ENCODE measurements at regions not wholly inside any gene's neighbourhood (a gene's known extent, or its start where the extent isn't known, plus 50 kb on each side); places are given as distances from the start of the nearest gene placed in this dataset.

DNA sequence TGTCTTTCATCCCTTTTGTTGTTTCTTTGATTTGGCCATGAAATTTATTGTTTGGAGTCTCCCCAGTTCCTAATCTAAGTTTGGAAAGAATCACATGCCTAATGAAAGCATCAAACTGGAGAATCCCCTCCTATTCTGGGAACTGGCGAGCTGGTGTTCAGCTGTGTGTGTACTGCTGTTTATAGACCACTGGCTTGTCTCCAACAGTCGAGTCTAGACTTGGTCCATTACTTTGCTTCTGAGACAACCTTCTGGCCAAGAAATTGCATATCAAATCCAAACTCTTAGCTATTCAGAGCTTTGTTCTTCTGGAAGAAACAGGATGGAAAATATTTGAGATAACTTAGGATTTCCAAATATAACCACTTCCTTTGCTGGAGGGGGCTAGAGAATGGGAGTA lies 111.5 kb upstream of the THSD7B start:
- Histone ChIP-seq H4K5ac (ENCODE audit: insufficient read length, low read depth, low read length) (no peak overlapping the region), H3K79me1 (ENCODE audit: insufficient read depth, low read depth, low read length, poor library complexity, severe bottlenecking) (no peaks in the 10 kb centered on the region), H2AK5ac (ENCODE audit: insufficient read length, low read length) (no peak overlapping the region), H3K27ac (ENCODE audit: insufficient read length, low read depth, low read length) (no peak overlapping the region), H3K9me3 (ENCODE audit: control insufficient read depth, low read depth, low read length) (no peaks in the 10 kb centered on the region), H3T11ph (ENCODE audit: low read length) (no peak overlapping the region), H4K8ac (replicated peaks; ENCODE audit: insufficient read length, low read depth, low read length) (no peak overlapping the region), H2BK15ac (ENCODE audit: low read depth, low read length) (no peak overlapping the region), H3K4me1 (ENCODE audit: insufficient read depth, low read length) (peaks cover 3% of the 10 kb centered on the region; the same call in 1 of the 2 replicates), H2BK20ac (ENCODE audit: low read depth, low read length, poor library complexity, severe bottlenecking) (no peak overlapping the region), H3K23me2 (ENCODE audit: insufficient read length, low read depth, low read length, poor library complexity, severe bottlenecking) (no peaks in the 10 kb centered on the region), H3K56ac (ENCODE audit: insufficient read length, low read depth, low read length) (no peak overlapping the region), H2BK5ac (ENCODE audit: insufficient read length, low read length) (no peak overlapping the region), H3K14ac (ENCODE audit: insufficient read depth, low read length) (no peak overlapping the region), H3K9ac (ENCODE audit: extremely low read depth, insufficient read length, low read length) (no peak overlapping the region), H2BK12ac (ENCODE audit: insufficient read length, low read depth, low read length) (no peak overlapping the region), H3K18ac (ENCODE audit: insufficient read length, low read depth, low read length) (no peak overlapping the region), H2AFZ (ENCODE audit: low read length) (no peak overlapping the region), H4K20me1 (ENCODE audit: control insufficient read depth, insufficient read depth, insufficient read length) (no peaks in the 10 kb centered on the region), H3K23ac (ENCODE audit: insufficient read length, low read depth, low read length) (no peak overlapping the region), H2BK120ac (ENCODE audit: low read depth, low read length, poor library complexity, severe bottlenecking) (no peak overlapping the region), H3K4me2 (ENCODE audit: insufficient read depth, insufficient read length, low read length) (no peak overlapping the region), H3K27me3 (ENCODE audit: insufficient read depth, low read length) (no peaks in the 10 kb centered on the region), H3K4ac (ENCODE audit: low read depth, low read length) (no peak overlapping the region), H4K91ac (ENCODE audit: insufficient read length, low read depth, low read length) (no peak overlapping the region), H3K79me2 (ENCODE audit: insufficient read depth, low read length) (no peaks in the 10 kb centered on the region)
- Mint-ChIP-seq H3K4me1 (peaks cover 13% of the 10 kb centered on the region in 2 experiments), H3K36me3 (ENCODE audit: insufficient read depth in 1 of 3, low read depth in 3 of 3) (no peaks in the 10 kb centered on the region), H3K27ac (no peak overlapping the region), H3K27me3 (ENCODE audit: low read depth) (peaks cover 4% of the 10 kb centered on the region; the same call in 1 of the 2 replicates), H3K9me3 (no peaks in the 10 kb centered on the region), H3K4me3 (no peak overlapping the region)
- TF ChIP-seq, protein P1, sequence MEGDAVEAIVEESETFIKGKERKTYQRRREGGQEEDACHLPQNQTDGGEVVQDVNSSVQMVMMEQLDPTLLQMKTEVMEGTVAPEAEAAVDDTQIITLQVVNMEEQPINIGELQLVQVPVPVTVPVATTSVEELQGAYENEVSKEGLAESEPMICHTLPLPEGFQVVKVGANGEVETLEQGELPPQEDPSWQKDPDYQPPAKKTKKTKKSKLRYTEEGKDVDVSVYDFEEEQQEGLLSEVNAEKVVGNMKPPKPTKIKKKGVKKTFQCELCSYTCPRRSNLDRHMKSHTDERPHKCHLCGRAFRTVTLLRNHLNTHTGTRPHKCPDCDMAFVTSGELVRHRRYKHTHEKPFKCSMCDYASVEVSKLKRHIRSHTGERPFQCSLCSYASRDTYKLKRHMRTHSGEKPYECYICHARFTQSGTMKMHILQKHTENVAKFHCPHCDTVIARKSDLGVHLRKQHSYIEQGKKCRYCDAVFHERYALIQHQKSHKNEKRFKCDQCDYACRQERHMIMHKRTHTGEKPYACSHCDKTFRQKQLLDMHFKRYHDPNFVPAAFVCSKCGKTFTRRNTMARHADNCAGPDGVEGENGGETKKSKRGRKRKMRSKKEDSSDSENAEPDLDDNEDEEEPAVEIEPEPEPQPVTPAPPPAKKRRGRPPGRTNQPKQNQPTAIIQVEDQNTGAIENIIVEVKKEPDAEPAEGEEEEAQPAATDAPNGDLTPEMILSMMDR (conservative IDR thresholded peaks at IDR 0.05), result no peak
- no peak for DNase-seq
- no CpG with 5 or more reads among the region's 2 CpGs for WGBS (ENCODE audit: extremely low coverage, insufficient read length, low lambda C conversion rate)
